GM23338 (cell line): ENCODE measurements at regions not wholly inside any gene's neighbourhood (a gene's known extent, or its start where the extent isn't known, plus 50 kb on each side); places are given as distances from the start of the nearest gene placed in this dataset.

ENCODE experiments used
- ATAC-seq: fragments of 200-7000 bp; cut with Tn5 transposase; 3 replicates; pipeline ENCODE4 v1.9.1; 2020
- DNase-seq: peaks from one replicate; pipeline ENCODE4 v3.0.0-alpha.2; 2015; ENCODE audit warnings: low spot score
- H2AFZ ChIP-seq: fragments of 200-600 bp; sonication (generic); 2 replicates; pipeline ENCODE4 v1.8.0; 2016; ENCODE audit warnings: antibody characterized with exemption, mild to moderate bottlenecking, moderate library complexity
- H3F3A ChIP-seq: fragments of 200-600 bp; sonication (generic); replicated peaks from 2 replicates; pipeline ENCODE4 v1.8.0; 2017; ENCODE audit warnings: antibody characterized with exemption, mixed run types, low read depth
- H3K27ac ChIP-seq: fragments of 200-600 bp; sonication (generic); 2 replicates; pipeline ENCODE4 v1.6.1; 2016; ENCODE audit warnings: low read depth
- H3K27me3 ChIP-seq: fragments of 200-600 bp; sonication (generic); 2 replicates; pipeline ENCODE4 v1.8.0; 2016; ENCODE audit warnings: mild to moderate bottlenecking, mixed run types, moderate library complexity; ENCODE audit not compliant: insufficient read depth
- H3K36me3 ChIP-seq: fragments of 200-600 bp; sonication (generic); 2 replicates; pipeline ENCODE4 v1.8.0; 2016; ENCODE audit warnings: mild to moderate bottlenecking; ENCODE audit not compliant: insufficient read depth
- H3K4me1 ChIP-seq: fragments of 200-600 bp; sonication (generic); 2 replicates; pipeline ENCODE4 v1.8.0; 2016; ENCODE audit warnings: mild to moderate bottlenecking, moderate library complexity; ENCODE audit not compliant: insufficient read depth
- H3K4me2 ChIP-seq: fragments of 200-600 bp; sonication (generic); 2 replicates; pipeline ENCODE4 v1.7.1; 2017; ENCODE audit warnings: mixed run types
- H3K4me3 ChIP-seq: fragments of 200-600 bp; sonication (generic); 2 replicates; pipeline ENCODE4 v1.6.1; 2016; ENCODE audit warnings: mixed run types
- H3K79me2 ChIP-seq: fragments of 200-600 bp; sonication (generic); replicated peaks from 2 replicates; pipeline ENCODE4 v1.8.0; 2017; ENCODE audit warnings: mild to moderate bottlenecking; ENCODE audit not compliant: insufficient read depth
- H3K9me2 ChIP-seq: fragments of 200-600 bp; sonication (generic); 2 replicates; pipeline ENCODE4 v1.8.0; 2017; ENCODE audit not compliant: insufficient read depth
- H4K20me1 ChIP-seq: fragments of 200-600 bp; sonication (generic); replicated peaks from 2 replicates; pipeline ENCODE4 v1.8.0; 2017; ENCODE audit warnings: mild to moderate bottlenecking; ENCODE audit not compliant: insufficient read depth
- H3K27ac Mint-ChIP-seq: 2 replicates; pipeline ENCODE4 v1.8.0; 2020; ENCODE audit warnings: inconsistent platforms, mild to moderate bottlenecking, moderate library complexity, mixed read lengths
- H3K27me3 Mint-ChIP-seq: 3 replicates; pipeline ENCODE4 v1.8.0; 2022; ENCODE audit warnings: low read depth, mild to moderate bottlenecking, moderate library complexity, mixed read lengths, inconsistent platforms; ENCODE audit not compliant: insufficient read depth, poor library complexity
- H3K36me3 Mint-ChIP-seq: 3 replicates; pipeline ENCODE4 v1.8.0; 2021; ENCODE audit warnings: low read depth, mild to moderate bottlenecking, inconsistent platforms, moderate library complexity, mixed read lengths
- H3K4me1 Mint-ChIP-seq: 3 replicates; pipeline ENCODE4 v1.8.0; 2020; ENCODE audit warnings: mild to moderate bottlenecking, inconsistent platforms, mixed read lengths
- H3K4me3 Mint-ChIP-seq: 3 replicates; pipeline ENCODE4 v1.8.0; 2021; ENCODE audit warnings: moderate library complexity, mild to moderate bottlenecking, inconsistent platforms, mixed read lengths
- H3K9me3 Mint-ChIP-seq: 3 replicates; pipeline ENCODE4 v1.8.0; 2020; ENCODE audit warnings: moderate library complexity, mild to moderate bottlenecking, inconsistent platforms, mixed read lengths
- CREB1 ChIP-seq: fragments of 250-450 bp; sonication (Bioruptor Pico); IDR thresholded peaks from 2 replicates; pipeline ENCODE4 v1.5.0; 2020; ENCODE audit warnings: low read depth, mild to moderate bottlenecking, moderate library complexity
- CTCF ChIP-seq, 2 experiments: fragments of 200-600 bp in 1 of 2; sonication (generic) in 1 of 2; conservative IDR thresholded peaks; 2 replicates each; pipeline versions ENCODE4 v1.5.1 to v1.6.1; 2016 to 2017; ENCODE audit warnings: antibody characterized with exemption in 2 of 2, low read depth in 2 of 2, mild to moderate bottlenecking in 2 of 2, moderate library complexity in 1 of 2
- ETS1 ChIP-seq: IDR thresholded peaks from 2 replicates; pipeline ENCODE4 v1.6.1; 2016; ENCODE audit warnings: antibody characterized with exemption
- EZH2 ChIP-seq: fragments of 200-600 bp; sonication (generic); IDR thresholded peaks from one replicate; pipeline ENCODE4 v1.8.0; 2017; ENCODE audit warnings: antibody characterized with exemption, mild to moderate bottlenecking, low read depth; ENCODE audit not compliant: unreplicated experiment
- EZH2phosphoT487 ChIP-seq: fragments of 200-600 bp; sonication (generic); IDR thresholded peaks from one replicate; pipeline ENCODE4 v1.8.1; 2018; ENCODE audit warnings: antibody characterized with exemption; ENCODE audit not compliant: unreplicated experiment
- JUNB ChIP-seq: IDR thresholded peaks from one replicate; pipeline ENCODE4 v1.6.1; 2016; ENCODE audit warnings: antibody characterized with exemption; ENCODE audit not compliant: unreplicated experiment
- NANOG ChIP-seq: IDR thresholded peaks from 2 replicates; pipeline ENCODE4 v1.6.1; 2016; ENCODE audit warnings: antibody characterized with exemption, borderline replicate concordance
- POLR2AphosphoS5 ChIP-seq: IDR thresholded peaks from 2 replicates; pipeline ENCODE4 v1.6.1; 2016; ENCODE audit warnings: antibody characterized with exemption, low read depth
- REST ChIP-seq: IDR thresholded peaks from one replicate; pipeline ENCODE4 v1.6.1; 2018; ENCODE audit warnings: antibody characterized with exemption; ENCODE audit not compliant: unreplicated experiment
- STAT1 ChIP-seq: IDR thresholded peaks from one replicate; pipeline ENCODE4 v1.6.1; 2016; ENCODE audit warnings: antibody characterized with exemption; ENCODE audit not compliant: unreplicated experiment
- ZNF114 ChIP-seq: fragments of 250-450 bp; sonication (Bioruptor Pico); IDR thresholded peaks from 2 replicates; pipeline ENCODE4 v1.5.0; 2020; ENCODE audit warnings: mild to moderate bottlenecking, moderate library complexity
- ZNF331 ChIP-seq: fragments of 250-450 bp; sonication (Bioruptor Pico); IDR thresholded peaks from 2 replicates; pipeline ENCODE4 v1.5.0; 2020; ENCODE audit warnings: low read depth, mild to moderate bottlenecking, moderate library complexity
- ZNF462 ChIP-seq: fragments of 250-450 bp; sonication (Bioruptor Pico); IDR thresholded peaks from 2 replicates; pipeline ENCODE4 v1.5.0; 2020; ENCODE audit warnings: mild to moderate bottlenecking, moderate library complexity

- no peak overlapping the region for H3K4me2 ChIP-seq
- Mint-ChIP-seq H3K27me3 (no peaks in the 10 kb centered on the region), H3K4me3 (no peak overlapping the region), H3K4me1 (peaks cover 13% of the 10 kb centered on the region), H3K27ac (no peak overlapping the region), H3K9me3 (peaks cover 4% of the 10 kb centered on the region; the same call in 1 of the 3 replicates), H3K36me3 (0 out of 3 replicates have a peak, but pooled peaks cover under 1% of the 10 kb centered on the region)
- no peak for TF ChIP-seq EZH2phosphoT487
- TF ChIP-seq JUNB: no peak
- TF ChIP-seq ETS1: no peak
- TF ChIP-seq CREB1 (CRISPR knock-in tag): no peak
- no peak for TF ChIP-seq NANOG
- TF ChIP-seq ZNF462 (CRISPR knock-in tag): no peak
- no peak for TF ChIP-seq CTCF (conservative IDR thresholded peaks at IDR 0.05; ENCODE audit: low read depth in 2 of 2)
- no peak for TF ChIP-seq POLR2AphosphoS5
- no peak for TF ChIP-seq ZNF331 (CRISPR knock-in tag)
- TF ChIP-seq STAT1: no peak
- TF ChIP-seq ZNF114 (CRISPR knock-in tag): no peak
- TF ChIP-seq EZH2: no peak
- no peak for TF ChIP-seq REST
- no peaks in the 10 kb centered on the region for H3F3A ChIP-seq
- H3K27ac ChIP-seq: no peak overlapping the region
- DNase-seq (no peak), ATAC-seq (no peak)
- H3K36me3 ChIP-seq: no peaks in the 10 kb centered on the region
- H3K9me2 ChIP-seq: peaks cover 13% of the 10 kb centered on the region
- no peak overlapping the region for H2AFZ ChIP-seq
- no peaks in the 10 kb centered on the region for H4K20me1 ChIP-seq
- H3K4me3 ChIP-seq: no peak overlapping the region
- H3K79me2 ChIP-seq: no peaks in the 10 kb centered on the region
- H3K4me1 ChIP-seq: 0 out of 2 replicates have a peak, but pooled peaks cover 18% of the 10 kb centered on the region
- no peaks in the 10 kb centered on the region for H3K27me3 ChIP-seq
Observed at GRCh38 chr1:217981430-217981829, 303.7 kb upstream of the RRP15 start.
